DMS53 treated with DMSO at 0.1 percent for 48 hours (cell line): ENCODE measurements at regions not wholly inside any gene's neighbourhood (a gene's known extent, or its start where the extent isn't known, plus 50 kb on each side); places are given as distances from the start of the nearest gene placed in this dataset.

Source experiments
- DNase-seq: peaks from one replicate; lab custom pipeline; 2025; ENCODE audit not compliant: unreplicated experiment; lab: John Stamatoyannopoulos, UW

DNA sequence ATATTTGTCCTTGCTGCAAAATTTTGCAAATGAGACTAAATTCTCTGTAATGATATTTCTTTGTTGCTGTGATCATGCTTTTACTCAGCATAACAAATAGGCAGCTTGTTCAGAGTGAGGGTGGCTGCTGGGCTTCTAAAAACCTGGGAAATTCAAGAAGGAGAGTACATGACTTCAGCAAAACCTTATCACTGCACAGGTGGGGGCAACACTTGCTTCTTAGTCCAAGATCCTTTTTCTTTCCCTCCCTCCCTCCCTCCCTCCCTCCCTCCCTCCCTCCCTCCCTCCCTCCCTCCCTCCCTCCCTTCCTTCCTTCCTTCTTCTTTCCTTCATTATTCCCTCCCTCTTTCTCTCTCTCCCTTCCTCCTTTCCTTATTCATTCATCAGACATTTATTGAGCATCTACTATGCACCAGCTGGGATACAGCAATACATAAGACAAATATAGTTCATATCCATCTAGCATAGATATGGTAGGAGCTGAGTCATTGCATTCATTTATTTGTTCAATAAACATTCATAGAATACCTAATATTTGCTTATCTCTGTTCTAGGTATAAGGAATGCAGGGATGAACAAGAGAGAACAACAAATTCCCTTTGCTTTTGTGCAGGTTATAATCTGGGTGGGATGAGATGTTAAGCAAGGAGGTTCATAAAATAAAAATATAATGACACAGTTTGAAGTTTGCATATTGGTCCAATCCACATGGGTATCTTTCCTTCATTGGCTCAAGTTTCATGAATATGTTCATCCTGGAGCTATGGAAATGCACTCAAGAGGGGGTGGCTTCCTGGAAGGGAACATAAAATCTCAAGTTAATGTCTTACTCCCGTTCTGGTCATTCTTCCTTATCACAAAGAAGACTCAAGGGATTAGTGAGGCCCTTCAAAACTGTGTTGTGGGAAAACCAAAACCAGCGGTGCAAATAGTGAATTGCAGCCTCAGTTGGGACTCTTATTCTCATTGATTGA is 210.7 kb downstream of the PDCD6IP start:
- no peak for DNase-seq

DNA sequence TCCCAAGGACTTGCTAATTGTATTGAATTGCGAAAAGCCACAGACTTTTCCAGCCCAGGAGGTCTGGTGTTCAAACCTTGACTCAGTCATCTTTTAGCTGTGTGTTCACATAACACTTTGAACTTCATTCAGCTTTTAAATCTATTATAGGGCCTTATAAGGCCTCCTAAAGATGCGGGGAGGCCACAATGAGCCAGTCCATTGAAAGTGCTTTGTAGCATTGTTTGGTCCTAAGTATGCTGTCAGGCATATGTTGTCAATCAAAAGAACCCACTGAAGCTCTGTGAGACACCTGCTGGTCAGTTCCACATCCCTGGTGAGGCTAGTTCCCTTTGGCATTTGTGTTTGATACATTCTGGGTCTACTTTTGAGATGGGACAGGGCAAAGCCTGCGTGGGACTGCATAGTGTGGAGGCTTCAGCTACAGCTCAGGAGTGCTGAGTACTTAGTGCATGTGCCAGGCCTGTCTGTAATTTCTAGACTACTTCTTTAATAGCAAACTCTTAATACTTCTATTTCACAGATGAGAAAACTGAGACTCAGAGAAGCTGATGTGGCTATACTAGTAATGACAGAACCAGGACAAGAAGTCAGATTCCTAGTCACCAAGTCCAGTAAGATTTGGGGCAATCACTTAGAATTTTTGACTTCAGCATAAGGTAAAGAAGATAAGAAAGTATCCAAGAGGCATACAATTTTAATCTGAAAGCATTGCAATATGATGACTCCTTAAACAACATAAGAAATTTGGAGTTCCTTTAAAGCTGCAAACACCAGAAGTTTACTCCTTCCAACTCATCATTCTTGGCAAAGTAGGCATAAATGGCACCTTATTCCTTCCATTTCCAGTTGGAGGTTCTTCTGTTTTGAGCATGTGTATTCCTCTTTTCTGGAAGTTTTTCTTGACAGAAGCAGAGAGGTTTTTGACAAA is 213.0 kb downstream of the PDCD6IP start:
- no peak for DNase-seq

- DNase-seq, result peak; percentile 6
Measured at GRCh38 chr3:34012102-34012461, 213.7 kb downstream of the PDCD6IP start.

GRCh38 chr3:34013818-34014570 is 215.6 kb downstream of the PDCD6IP start:
- no peak for DNase-seq

DNA sequence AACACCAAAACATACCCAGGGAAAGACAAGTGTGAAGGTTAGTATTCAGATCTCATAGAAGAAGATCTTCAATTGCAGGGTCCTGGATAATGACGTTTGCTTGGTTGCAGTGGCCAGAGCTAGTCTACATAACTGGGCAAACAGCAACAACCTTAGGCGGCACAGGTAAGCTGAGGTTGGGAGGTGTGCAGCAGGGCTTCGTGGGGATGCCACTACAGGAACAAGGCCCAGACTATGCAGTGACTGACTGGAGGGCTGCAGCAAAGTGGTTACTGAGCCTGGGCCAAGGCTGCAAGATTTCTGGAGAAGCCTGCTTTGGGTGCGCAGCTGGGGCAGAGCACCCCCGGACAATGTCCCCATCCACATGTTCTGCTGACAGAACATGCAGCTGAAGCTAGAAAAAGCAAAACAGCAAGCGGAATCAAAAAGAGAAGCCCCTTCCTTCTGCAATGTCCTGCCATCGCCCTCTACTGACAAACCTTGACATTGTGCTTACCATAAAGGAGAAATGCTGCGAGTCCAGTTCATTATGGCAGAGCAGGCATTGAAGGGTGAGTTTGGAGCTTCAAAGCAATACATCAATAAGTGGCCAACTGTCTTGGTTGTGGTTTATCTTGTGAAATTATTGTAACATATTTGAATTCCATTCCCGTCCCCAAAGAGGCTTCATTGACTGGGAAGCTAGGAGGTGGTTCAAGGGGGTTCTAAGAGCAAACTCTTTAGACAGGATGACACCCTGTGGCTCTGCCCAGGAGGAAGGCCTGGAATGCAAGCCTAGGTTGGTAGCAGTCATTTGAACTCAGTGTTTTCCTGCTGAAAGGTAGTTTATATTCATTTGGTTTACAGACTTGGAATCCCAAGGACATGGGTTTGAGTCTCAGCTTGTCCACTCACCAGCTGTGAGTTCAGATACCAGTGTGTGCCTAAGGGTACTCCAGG is 217.0 kb downstream of the PDCD6IP start:
- DNase-seq, result no peak

DNA sequence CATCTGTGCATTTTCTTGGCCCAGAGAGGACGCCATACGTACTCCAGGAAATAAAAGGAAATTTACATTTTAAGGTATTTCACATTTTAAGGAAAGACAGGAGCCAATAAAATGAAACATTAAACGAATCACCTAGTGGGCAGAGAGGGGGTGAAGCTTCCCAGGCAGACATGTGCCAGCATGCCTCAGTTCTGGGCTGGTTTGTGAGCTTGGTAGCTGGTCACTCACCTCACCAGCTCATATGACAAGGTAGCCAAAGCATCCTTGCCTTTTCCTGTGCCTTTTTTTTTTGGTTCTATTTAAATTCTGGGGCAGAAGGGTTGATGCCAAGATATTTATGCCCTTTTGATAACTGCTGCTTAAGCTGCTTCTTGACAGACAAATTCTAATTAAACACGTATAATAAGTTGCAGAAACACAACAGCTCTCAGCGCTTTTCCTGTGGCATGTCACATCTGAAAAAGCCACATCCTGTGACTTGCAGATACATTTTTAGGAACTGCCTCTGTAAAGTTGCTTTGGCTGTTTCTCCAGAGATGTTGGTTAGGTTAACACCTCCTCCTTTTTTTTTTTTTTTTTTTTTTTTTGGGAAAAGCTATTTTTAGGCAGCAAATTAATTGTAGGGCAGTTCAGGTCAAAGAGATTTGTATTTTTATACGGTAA is 218.6 kb downstream of the PDCD6IP start:
- no peak for DNase-seq

DNA sequence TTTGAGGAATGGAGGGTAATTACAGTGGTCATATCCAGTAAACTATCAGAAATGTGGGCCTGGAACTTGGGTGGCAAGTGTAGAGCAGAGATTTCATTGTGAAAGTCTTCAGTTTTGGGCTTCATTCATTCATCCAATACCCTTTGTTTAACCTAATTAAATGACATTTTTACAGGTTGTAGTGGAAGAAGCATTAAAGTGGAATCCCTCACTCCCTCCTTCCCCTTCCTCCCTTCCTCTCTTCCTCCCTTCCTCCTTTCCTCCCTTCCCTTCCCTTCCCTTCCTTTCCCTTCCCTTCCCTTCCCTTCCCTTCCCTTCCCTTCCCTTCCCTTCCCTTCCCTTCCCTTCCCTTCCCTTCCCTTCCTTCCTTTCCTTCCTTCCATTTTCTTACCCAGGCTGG is 219.3 kb downstream of the PDCD6IP start:
- no peak for DNase-seq

- DNase-seq, result no peak
Measured at GRCh38 chr3:34019158-34019557, 220.7 kb downstream of the PDCD6IP start.

DNA sequence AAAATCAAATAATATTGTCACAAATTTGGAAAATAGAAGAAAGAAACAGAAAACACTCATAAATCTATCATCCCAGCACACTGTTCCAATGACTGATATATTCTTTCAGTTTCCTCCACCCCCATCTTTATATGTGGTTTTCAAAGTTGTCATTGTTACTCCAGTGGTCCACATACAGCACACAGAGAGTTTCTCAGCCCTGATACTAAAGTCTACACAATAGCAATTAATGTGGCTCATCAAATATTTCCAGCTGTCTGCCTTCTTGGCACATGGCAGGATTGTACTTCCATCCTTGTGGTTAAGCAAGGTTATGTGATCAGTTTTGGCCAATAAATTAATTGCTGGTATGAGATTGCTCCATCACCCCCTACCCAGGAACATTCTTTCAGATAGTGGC is 221.7 kb downstream of the PDCD6IP start:
- DNase-seq, result no peak

DNA sequence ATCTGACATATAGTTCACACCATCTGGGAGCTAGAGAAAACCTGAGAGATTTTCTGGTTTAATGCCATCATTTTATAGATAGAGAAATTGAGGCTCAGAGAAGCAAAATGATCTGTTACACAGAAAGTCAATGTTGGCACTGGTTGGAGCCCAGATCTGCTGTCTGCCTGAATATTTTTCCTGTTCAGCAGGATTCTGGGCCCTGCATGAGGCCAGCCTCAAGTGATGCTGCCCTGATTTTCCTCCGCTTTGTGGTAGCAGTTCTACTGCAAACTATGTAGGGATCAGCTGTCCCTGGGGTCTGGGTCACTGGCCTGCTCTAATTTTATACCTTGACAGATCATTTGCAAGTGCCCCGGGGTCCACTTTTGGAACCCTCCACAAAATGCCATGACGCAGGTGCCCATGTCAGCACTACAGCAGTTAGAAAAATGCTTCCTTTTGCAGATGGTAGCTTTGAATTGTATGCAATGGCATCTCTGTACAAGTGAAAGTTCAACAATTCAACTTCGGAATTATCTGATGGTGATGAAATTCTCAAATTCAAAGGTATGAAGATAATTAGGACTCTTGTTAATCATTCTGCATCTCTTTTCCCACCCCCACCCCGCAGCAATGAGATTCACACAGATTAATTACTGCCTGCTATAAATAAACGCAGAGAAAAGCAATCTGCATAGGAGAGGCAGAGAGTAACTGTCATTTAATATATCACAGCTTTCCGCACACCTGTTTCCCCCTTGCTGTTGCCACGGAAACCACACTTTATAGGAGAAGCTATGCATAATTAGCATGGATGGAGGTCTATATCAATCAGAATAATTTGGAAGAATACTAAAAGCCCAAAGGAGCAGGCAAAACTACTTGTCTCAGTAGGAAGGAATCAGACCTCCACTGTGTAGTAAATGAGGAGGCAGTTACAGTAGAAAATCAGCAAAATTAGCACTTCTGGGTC is 222.6 kb downstream of the PDCD6IP start:
- DNase-seq, result no peak

DNA sequence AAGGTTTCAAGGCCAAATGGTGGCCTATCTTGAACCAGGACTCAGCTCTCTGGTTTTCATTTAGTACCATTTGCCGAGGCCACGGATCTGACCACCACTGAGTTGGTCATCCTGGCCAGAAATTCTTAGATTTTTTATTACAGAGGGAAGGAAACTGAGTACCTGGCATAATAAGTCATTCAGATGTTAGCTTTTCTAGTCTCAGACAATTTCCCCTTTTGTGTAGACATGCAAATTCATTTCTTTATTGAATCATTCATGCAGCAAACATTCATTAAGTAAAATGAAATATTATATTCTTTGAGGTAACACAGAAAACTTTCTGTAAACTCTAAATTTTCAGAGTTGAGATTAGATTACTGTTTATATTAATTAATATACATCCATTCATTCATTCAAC is 223.7 kb downstream of the PDCD6IP start:
- DNase-seq, result no peak

DNA sequence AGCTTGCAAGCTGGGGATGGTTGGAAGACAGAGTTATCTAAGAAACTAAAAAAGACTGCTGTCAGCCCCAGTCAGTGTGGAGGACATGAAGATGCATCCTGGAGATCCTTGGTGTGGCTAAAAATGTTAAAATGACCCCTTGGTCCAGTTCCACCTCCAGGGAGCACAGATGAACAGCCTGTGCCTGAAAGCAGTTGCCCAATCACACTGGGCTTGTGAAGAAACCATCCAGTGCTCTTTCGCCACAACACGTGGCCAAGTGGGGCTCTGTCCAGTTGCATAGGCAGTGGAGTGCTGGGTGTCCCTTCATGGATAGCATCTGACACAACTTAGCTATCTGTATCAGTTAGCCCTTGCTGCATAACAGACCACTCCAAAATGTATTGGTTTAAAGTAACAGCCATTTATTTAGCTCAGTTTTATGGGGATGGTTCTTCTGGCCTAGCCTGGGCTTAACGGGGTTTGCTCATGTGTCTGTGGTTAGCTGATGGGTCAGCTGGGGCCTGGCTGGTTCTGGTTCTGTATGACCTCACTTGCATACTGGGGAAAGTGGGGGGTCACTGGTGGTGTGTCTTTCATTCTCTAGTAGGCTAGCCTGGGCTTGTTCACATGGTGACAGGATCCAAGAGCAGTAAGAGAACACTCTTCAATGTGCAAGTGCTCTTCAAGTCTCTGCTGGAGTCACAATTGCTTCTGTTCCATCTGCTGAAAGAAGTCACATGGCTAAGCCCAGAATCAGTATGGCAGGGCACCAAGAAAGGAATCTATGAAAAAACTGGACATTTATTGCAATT is 226.2 kb downstream of the PDCD6IP start:
- DNase-seq, result no peak

DNA sequence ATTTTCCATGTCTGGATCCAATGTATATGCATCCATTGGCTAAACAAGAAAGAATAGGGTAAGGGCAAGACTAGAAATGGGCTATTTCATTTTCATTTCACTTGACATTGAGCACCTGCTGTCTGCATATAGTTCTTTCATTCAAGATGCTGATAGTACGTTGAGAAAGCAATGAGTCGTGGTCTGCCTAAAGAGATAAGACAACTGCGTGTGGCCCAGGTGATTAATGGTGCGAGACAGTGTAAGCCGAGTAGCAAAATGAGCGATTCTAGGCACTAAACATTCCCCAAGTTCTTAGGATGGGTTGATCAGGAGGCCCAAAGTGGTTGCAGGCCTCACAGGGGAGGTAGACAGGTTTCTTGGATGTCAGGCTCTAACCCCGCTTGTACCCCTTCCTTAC is 235.4 kb downstream of the PDCD6IP start:
- DNase-seq, result no peak

GRCh38 chr3:34034840-34035239 is 236.4 kb downstream of the PDCD6IP start:
- no peak for DNase-seq

DNA sequence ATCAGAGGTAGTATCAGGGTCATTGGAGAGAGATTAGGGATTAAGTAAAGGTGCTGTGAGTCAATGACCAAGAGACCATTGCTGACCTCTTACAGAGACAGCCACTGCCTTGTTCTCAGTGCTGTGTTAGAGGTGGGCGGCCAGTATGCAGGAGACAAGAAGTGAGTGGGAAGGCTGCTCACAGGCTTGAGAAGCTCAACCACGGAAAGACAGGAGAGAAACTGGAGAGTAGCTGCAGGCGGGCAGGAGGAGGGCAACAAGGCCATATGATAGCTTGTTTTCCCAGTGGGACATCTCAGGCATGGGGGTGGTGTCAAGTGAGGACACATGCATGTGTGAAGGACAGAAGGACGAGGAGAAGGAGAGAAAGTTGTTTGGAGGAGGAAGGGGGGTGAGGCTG is 237.3 kb downstream of the PDCD6IP start:
- no peak for DNase-seq

- DNase-seq, result no peak
Measured at GRCh38 chr3:34037260-34037659, 238.8 kb downstream of the PDCD6IP start.

DNA sequence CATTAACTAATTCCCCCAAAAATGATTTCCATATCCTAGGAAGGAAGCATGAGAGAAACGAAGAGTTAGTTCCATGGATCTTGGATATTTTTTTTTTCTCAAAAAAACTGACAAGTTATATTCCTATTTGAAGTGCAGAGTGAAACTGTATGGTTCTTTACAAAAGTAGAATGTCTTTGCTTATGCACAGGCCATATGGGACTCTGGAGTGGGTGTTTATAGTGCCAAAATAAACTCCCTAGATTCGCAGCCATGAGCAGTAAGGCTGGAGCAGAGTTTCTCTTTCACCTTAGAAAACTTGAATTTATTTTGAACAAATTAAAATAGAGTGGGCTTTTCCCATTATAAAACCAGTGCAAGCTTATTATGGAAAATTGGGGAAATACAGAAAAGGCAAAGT is 239.7 kb downstream of the PDCD6IP start:
- no peak for DNase-seq

DNA sequence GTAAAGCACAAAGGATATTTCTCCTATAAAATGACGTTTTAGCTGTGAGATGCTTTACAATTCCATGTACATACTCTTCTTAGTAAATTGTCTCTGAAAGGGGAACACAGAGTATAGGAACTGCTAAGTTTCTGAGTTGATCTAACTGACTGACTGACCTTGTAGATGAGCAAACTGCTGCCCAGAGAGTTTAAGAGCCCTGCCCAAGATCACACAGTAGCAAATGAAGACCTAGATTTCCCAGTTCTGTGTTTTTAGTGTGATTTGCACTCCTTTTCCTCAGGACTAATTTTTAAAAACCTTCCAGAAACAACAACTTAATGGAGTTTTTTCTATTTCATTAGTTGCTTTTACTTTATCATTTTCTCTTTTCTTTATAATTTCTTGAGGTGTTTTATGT is 247.7 kb downstream of the PDCD6IP start:
- DNase-seq, result no peak
